Hematopoietic multipotent progenitor cell (in vitro differentiated cells): ENCODE measurements at regions not wholly inside any gene's neighbourhood (a gene's known extent, or its start where the extent isn't known, plus 50 kb on each side); places are given as distances from the start of the nearest gene placed in this dataset.

ENCODE experiments used
- DNase-seq, 3 donors: peaks; one replicate each; pipeline ENCODE4 v3.0.0-alpha.2; 2011 to 2015; ENCODE audit warnings: low read depth in 2 of 3, low spot score in 2 of 3

GRCh38 chr2:226581661-226582060 is 218.0 kb downstream of the IRS1 start:
- DNase-seq = no peak

GRCh38 chr2:226581004-226581403 is 218.6 kb downstream of the IRS1 start:
- DNase-seq = no peak

- DNase-seq = no peak
These were observed 219.2 kb downstream of the IRS1 start for GRCh38 chr2:226580403-226580802.

GRCh38 chr2:226579519-226579918 is 220.1 kb downstream of the IRS1 start:
- no peak for DNase-seq

GRCh38 chr2:226578879-226579278 is 220.7 kb downstream of the IRS1 start:
- DNase-seq = no peak

- no peak for DNase-seq
These were observed 221.2 kb downstream of the IRS1 start for GRCh38 chr2:226578373-226578772.

GRCh38 chr2:226575928-226576327 is 223.7 kb downstream of the IRS1 start:
- DNase-seq = no peak

- no peak for DNase-seq
These were observed 226.5 kb downstream of the IRS1 start for GRCh38 chr2:226573158-226573557.

GRCh38 chr2:226564667-226565066 is 235.0 kb downstream of the IRS1 start:
- DNase-seq = no peak

- DNase-seq = no peak
These were observed 237.7 kb downstream of the IRS1 start for GRCh38 chr2:226561962-226562361.

- DNase-seq = no peak
These were observed 239.3 kb downstream of the IRS1 start for GRCh38 chr2:226560325-226560724.

- DNase-seq = no peak
These were observed 240.1 kb downstream of the IRS1 start for GRCh38 chr2:226559536-226559935.

- DNase-seq = no peak
These were observed 241.2 kb downstream of the IRS1 start for GRCh38 chr2:226558418-226558817.

- no peak for DNase-seq
These were observed 243.6 kb downstream of the IRS1 start for GRCh38 chr2:226556050-226556449.

- DNase-seq = no peak
These were observed 244.9 kb downstream of the IRS1 start for GRCh38 chr2:226554701-226555100.

- no peak for DNase-seq
These were observed 246.3 kb downstream of the IRS1 start for GRCh38 chr2:226553333-226553732.

GRCh38 chr2:226552571-226553285 is 246.9 kb downstream of the IRS1 start:
- DNase-seq = no peak

- DNase-seq = no peak
These were observed 247.9 kb downstream of the IRS1 start for GRCh38 chr2:226551522-226552250.

- DNase-seq = no peak
These were observed 248.8 kb downstream of the IRS1 start for GRCh38 chr2:226550801-226551200.

GRCh38 chr2:226548732-226549131 is 250.9 kb downstream of the IRS1 start:
- DNase-seq = no peak

- no peak for DNase-seq
These were observed 254.9 kb downstream of the IRS1 start for GRCh38 chr2:226544596-226545210.
